ENCODE measurements at regions not wholly inside any gene's neighbourhood (a gene's known extent, or its start where the extent isn't known, plus 50 kb on each side); places are given as distances from the start of the nearest gene placed in this dataset.

GRCh38 chr4:133803341-133803740, 398.2 kb downstream of the PABPC4L start:
- no peak for DNase-seq
- Histone ChIP-seq H3K9ac (no peak overlapping the region), H2AFZ (ENCODE audit: low read depth) (no peak overlapping the region), H3K9me2 (no peaks in the 10 kb centered on the region; the same call in 1 of the 2 replicates), H3K79me2 (ENCODE audit: insufficient read depth) (no peaks in the 10 kb centered on the region), H3K4me2 (no peak overlapping the region), H3K9me3 (no peaks in the 10 kb centered on the region; the same call in 1 of the 2 replicates), H3K27me3 (ENCODE audit: insufficient read depth) (no peaks in the 10 kb centered on the region), H3F3A (replicated peaks; ENCODE audit: insufficient read depth) (no peaks in the 10 kb centered on the region), H3K4me1 (ENCODE audit: control insufficient read depth in 1 of 2, insufficient read depth in 2 of 2, low read depth in 1 of 2, low read length in 1 of 2) (no peaks in the 10 kb centered on the region; a peak in 1 of 4 replicates), H3K4me3 (ENCODE audit: low read depth in 2 of 2, low read length in 1 of 2) (no peak overlapping the region), H3K27ac (ENCODE audit: low read depth in 2 of 2, low read length in 1 of 2) (no peak overlapping the region), H3K36me3 (replicated peaks in 1 of 2; ENCODE audit: control insufficient read depth in 1 of 2, insufficient read depth in 2 of 2, low read length in 1 of 2) (no peaks in the 10 kb centered on the region), H4K20me1 (ENCODE audit: insufficient read depth) (no peaks in the 10 kb centered on the region)
- CTCF ChIA-PET, result no interaction called here
- WGBS (ENCODE audit: low lambda C conversion rate), result 78% methylated on average over 2 of the region's 2 CpGs
- TF ChIP-seq YY1 (IDR thresholded peaks at IDR 0.05; ENCODE audit: low read depth), result no peak
- no peak for TF ChIP-seq NRF1 (IDR thresholded peaks at IDR 0.05; ENCODE audit: low read depth, low read length)
- TF ChIP-seq ELF1 (IDR thresholded peaks at IDR 0.05), result no peak
- TF ChIP-seq JUND (IDR thresholded peaks at IDR 0.05), result no peak
- no peak for TF ChIP-seq POLR2AphosphoS5 (IDR thresholded peaks at IDR 0.05; ENCODE audit: low read depth, low read length)
- TF ChIP-seq RFX5 (IDR thresholded peaks at IDR 0.05; ENCODE audit: low read length), result no peak
- TF ChIP-seq TAF1 (IDR thresholded peaks at IDR 0.05; ENCODE audit: borderline replicate concordance, low read depth, low read length), result no peak
- POLR2A ChIA-PET, result no interaction called here

DNA sequence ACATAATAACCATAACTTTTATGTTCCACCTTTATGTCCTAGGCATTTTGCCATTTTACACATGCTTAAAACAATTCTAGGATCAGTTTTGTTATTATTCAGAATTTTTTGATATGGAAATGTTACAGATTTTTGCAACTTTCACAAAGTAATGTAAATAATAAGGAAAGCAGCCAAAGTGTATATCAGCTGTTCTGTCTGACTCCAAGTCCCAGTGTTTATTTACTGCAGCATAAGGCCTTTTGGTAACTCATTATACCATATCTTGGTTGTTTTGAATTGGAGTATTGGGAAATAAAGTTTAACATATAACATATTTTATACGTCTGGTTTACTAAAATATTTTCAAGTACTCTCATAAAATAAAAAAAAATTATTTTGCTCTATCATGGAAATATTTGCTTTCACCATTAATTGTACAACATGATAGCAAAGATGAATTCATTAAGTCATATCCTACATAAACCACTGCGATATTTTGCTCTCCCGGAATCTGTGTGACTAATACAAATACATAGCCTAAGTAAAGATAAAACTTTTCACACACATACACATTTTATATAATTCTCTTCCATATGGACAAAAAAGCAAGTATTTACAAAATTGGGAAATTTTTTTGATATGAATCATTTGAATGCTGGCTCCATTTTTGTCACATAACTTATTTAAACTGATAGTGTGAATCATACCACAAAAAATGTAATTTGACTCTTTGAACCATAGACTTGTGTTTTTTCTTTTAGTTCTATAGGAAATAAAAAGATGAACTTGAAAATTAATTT, 399.0 kb downstream of the PABPC4L start:
- Histone ChIP-seq H3K79me2 (ENCODE audit: insufficient read depth) (no peaks in the 10 kb centered on the region), H3K9me2 (no peaks in the 10 kb centered on the region; the same call in 1 of the 2 replicates), H3F3A (replicated peaks; ENCODE audit: insufficient read depth) (no peaks in the 10 kb centered on the region), H3K4me2 (no peak overlapping the region), H2AFZ (ENCODE audit: low read depth) (no peak overlapping the region), H3K36me3 (replicated peaks in 1 of 2; ENCODE audit: control insufficient read depth in 1 of 2, insufficient read depth in 2 of 2, low read length in 1 of 2) (no peaks in the 10 kb centered on the region), H3K9me3 (no peaks in the 10 kb centered on the region; the same call in 1 of the 2 replicates), H3K27ac (ENCODE audit: low read depth in 2 of 2, low read length in 1 of 2) (no peak overlapping the region), H3K27me3 (ENCODE audit: insufficient read depth) (no peaks in the 10 kb centered on the region), H3K4me1 (ENCODE audit: control insufficient read depth in 1 of 2, insufficient read depth in 2 of 2, low read depth in 1 of 2, low read length in 1 of 2) (no peaks in the 10 kb centered on the region; a peak in 1 of 4 replicates), H3K9ac (no peak overlapping the region), H3K4me3 (ENCODE audit: low read depth in 2 of 2, low read length in 1 of 2) (no peak overlapping the region), H4K20me1 (ENCODE audit: insufficient read depth) (no peaks in the 10 kb centered on the region)
- WGBS (ENCODE audit: low lambda C conversion rate), result 48% methylated on average over 3 of the region's 3 CpGs
- no peak for DNase-seq
- POLR2A ChIA-PET, result no interaction called here
- CTCF ChIA-PET, result no interaction called here
- peak; percentile 17; the same call in 1 of the 2 replicates for TF ChIP-seq JUND (IDR thresholded peaks at IDR 0.05)
- no peak for TF ChIP-seq GABPA (IDR thresholded peaks at IDR 0.05; ENCODE audit: low read depth)
- TF ChIP-seq, protein P1, sequence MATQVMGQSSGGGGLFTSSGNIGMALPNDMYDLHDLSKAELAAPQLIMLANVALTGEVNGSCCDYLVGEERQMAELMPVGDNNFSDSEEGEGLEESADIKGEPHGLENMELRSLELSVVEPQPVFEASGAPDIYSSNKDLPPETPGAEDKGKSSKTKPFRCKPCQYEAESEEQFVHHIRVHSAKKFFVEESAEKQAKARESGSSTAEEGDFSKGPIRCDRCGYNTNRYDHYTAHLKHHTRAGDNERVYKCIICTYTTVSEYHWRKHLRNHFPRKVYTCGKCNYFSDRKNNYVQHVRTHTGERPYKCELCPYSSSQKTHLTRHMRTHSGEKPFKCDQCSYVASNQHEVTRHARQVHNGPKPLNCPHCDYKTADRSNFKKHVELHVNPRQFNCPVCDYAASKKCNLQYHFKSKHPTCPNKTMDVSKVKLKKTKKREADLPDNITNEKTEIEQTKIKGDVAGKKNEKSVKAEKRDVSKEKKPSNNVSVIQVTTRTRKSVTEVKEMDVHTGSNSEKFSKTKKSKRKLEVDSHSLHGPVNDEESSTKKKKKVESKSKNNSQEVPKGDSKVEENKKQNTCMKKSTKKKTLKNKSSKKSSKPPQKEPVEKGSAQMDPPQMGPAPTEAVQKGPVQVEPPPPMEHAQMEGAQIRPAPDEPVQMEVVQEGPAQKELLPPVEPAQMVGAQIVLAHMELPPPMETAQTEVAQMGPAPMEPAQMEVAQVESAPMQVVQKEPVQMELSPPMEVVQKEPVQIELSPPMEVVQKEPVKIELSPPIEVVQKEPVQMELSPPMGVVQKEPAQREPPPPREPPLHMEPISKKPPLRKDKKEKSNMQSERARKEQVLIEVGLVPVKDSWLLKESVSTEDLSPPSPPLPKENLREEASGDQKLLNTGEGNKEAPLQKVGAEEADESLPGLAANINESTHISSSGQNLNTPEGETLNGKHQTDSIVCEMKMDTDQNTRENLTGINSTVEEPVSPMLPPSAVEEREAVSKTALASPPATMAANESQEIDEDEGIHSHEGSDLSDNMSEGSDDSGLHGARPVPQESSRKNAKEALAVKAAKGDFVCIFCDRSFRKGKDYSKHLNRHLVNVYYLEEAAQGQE (IDR thresholded peaks at IDR 0.05; ENCODE audit: low read depth, low read length), result no peak
- TF ChIP-seq, protein P2, sequence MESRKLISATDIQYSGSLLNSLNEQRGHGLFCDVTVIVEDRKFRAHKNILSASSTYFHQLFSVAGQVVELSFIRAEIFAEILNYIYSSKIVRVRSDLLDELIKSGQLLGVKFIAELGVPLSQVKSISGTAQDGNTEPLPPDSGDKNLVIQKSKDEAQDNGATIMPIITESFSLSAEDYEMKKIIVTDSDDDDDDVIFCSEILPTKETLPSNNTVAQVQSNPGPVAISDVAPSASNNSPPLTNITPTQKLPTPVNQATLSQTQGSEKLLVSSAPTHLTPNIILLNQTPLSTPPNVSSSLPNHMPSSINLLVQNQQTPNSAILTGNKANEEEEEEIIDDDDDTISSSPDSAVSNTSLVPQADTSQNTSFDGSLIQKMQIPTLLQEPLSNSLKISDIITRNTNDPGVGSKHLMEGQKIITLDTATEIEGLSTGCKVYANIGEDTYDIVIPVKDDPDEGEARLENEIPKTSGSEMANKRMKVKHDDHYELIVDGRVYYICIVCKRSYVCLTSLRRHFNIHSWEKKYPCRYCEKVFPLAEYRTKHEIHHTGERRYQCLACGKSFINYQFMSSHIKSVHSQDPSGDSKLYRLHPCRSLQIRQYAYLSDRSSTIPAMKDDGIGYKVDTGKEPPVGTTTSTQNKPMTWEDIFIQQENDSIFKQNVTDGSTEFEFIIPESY (IDR thresholded peaks at IDR 0.05; ENCODE audit: borderline replicate concordance, low read depth), result no peak
- no peak for TF ChIP-seq MAX (IDR thresholded peaks at IDR 0.05; ENCODE audit: low read depth)
- TF ChIP-seq TCF12 (IDR thresholded peaks at IDR 0.05), result no peak
